Fibroblast of lung (primary cell): ENCODE measurements at regions not wholly inside any gene's neighbourhood (a gene's known extent, or its start where the extent isn't known, plus 50 kb on each side); places are given as distances from the start of the nearest gene placed in this dataset.

ENCODE experiments used
- DNase-seq, 2 donors: peaks; one replicate each; pipeline versions ENCODE4 v3.0.0 to v3.0.0-alpha.2; 2010; ENCODE audit warnings: low read depth in 2 of 2
- H2AFZ ChIP-seq: 2 replicates; pipeline ENCODE4 v1.5.1; 2012; ENCODE audit warnings: low read length, control low read depth, inconsistent platforms
- H3K27ac ChIP-seq: 2 replicates; pipeline ENCODE4 v1.5.1; 2011; ENCODE audit warnings: low read length, control low read depth; ENCODE audit not compliant: insufficient read depth
- H3K27me3 ChIP-seq: 2 replicates; pipeline ENCODE4 v1.5.1; 2011; ENCODE audit warnings: mild to moderate bottlenecking, low read length; ENCODE audit not compliant: control insufficient read depth, insufficient read depth
- H3K36me3 ChIP-seq: 2 replicates; pipeline ENCODE4 v1.5.1; 2011; ENCODE audit warnings: low read length; ENCODE audit not compliant: control insufficient read depth, insufficient read depth
- H3K4me1 ChIP-seq: 2 replicates; pipeline ENCODE4 v1.5.1; 2011; ENCODE audit warnings: low read length; ENCODE audit not compliant: control insufficient read depth, insufficient read depth; ENCODE audit errors: extremely low read depth
- H3K4me2 ChIP-seq: 2 replicates; pipeline ENCODE4 v1.5.1; 2011; ENCODE audit warnings: low read length, control low read depth; ENCODE audit not compliant: insufficient read depth; ENCODE audit errors: extremely low read depth
- H3K4me3 ChIP-seq, 4 experiments: fragments of 200-600 bp in 1 of 4; sonication (generic) in 1 of 4; replicated peaks in 1 of 4; 2 replicates each; pipeline ENCODE4 v1.5.1; 2011 to 2016; ENCODE audit warnings: low read length in 4 of 4, low read depth in 3 of 4, mild to moderate bottlenecking in 3 of 4, control low read depth in 2 of 4, inconsistent platforms in 1 of 4, mixed read lengths in 1 of 4; ENCODE audit not compliant: insufficient read depth in 1 of 4; ENCODE audit errors: control extremely low read depth in 1 of 4
- H3K79me2 ChIP-seq: 2 replicates; pipeline ENCODE4 v1.5.1; 2012; ENCODE audit warnings: mild to moderate bottlenecking, low read length, inconsistent platforms; ENCODE audit not compliant: control insufficient read depth, insufficient read depth
- H3K9ac ChIP-seq: 2 replicates; pipeline ENCODE4 v1.5.1; 2011; ENCODE audit warnings: mild to moderate bottlenecking, low read length, control low read depth; ENCODE audit not compliant: insufficient read depth
- H3K9me3 ChIP-seq: 2 replicates; pipeline ENCODE4 v1.5.1; 2012; ENCODE audit warnings: low read depth, low read length; ENCODE audit not compliant: control insufficient read depth, insufficient read depth
- H4K20me1 ChIP-seq: 2 replicates; pipeline ENCODE4 v1.5.1; 2011; ENCODE audit warnings: low read length; ENCODE audit not compliant: control insufficient read depth, insufficient read depth; ENCODE audit errors: extremely low read depth
- EZH2 ChIP-seq: IDR thresholded peaks from 2 replicates; pipeline ENCODE4 v1.5.1; 2012; ENCODE audit warnings: low read length, control low read depth, mild to moderate bottlenecking; ENCODE audit errors: missing control alignments
- TF ChIP-seq, protein P1 (sequence below), 2 donors: IDR thresholded peaks in 1 of 2; conservative IDR thresholded peaks in 1 of 2; 1 replicate in 1 of 2; 2 replicates in 1 of 2; pipeline ENCODE4 v1.5.1; 2011 to 2012; ENCODE audit warnings: low read length in 2 of 2, control low read depth in 1 of 2, inconsistent platforms in 1 of 2, low read depth in 1 of 2, mild to moderate bottlenecking in 1 of 2

DNA sequence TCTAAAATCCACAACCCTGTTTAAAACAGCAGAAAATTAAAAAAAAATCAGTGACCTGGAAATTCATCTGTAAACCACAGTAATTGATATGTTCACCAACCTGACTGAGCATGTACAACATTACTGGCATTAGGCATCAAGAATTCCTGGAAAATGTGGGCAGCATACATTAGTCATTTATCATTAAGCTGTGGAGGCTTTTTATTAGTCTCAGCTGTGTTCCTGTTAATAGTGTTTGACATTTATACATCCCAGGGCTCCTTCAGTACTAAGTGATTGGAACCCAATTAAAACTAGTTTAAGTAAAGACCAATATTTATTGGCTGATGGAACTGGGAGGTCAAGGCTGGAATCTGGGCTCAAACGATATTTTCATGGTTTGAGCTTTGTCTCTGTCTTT lies 227.3 kb upstream of the GIMD1 start:
- Histone ChIP-seq H3K4me1 (no peaks in the 10 kb centered on the region), H3K79me2 (no peaks in the 10 kb centered on the region), H3K4me3 (no peak overlapping the region), H2AFZ (no peak overlapping the region), H4K20me1 (no peaks in the 10 kb centered on the region), H3K9me3 (no peaks in the 10 kb centered on the region), H3K4me2 (no peak overlapping the region), H3K27me3 (no peaks in the 10 kb centered on the region), H3K9ac (no peak overlapping the region), H3K27ac (no peak overlapping the region), H3K36me3 (no peaks in the 10 kb centered on the region)
- no peak for TF ChIP-seq EZH2
- TF ChIP-seq, protein P1, sequence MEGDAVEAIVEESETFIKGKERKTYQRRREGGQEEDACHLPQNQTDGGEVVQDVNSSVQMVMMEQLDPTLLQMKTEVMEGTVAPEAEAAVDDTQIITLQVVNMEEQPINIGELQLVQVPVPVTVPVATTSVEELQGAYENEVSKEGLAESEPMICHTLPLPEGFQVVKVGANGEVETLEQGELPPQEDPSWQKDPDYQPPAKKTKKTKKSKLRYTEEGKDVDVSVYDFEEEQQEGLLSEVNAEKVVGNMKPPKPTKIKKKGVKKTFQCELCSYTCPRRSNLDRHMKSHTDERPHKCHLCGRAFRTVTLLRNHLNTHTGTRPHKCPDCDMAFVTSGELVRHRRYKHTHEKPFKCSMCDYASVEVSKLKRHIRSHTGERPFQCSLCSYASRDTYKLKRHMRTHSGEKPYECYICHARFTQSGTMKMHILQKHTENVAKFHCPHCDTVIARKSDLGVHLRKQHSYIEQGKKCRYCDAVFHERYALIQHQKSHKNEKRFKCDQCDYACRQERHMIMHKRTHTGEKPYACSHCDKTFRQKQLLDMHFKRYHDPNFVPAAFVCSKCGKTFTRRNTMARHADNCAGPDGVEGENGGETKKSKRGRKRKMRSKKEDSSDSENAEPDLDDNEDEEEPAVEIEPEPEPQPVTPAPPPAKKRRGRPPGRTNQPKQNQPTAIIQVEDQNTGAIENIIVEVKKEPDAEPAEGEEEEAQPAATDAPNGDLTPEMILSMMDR (conservative IDR thresholded peaks at IDR 0.05 in 1 of 2, IDR thresholded peaks at IDR 0.05 in 1 of 2; ENCODE audit: low read depth in 1 of 2, low read length in 2 of 2): no peak
- peak in 1 of 2 donors; percentile 20 for DNase-seq

DNA sequence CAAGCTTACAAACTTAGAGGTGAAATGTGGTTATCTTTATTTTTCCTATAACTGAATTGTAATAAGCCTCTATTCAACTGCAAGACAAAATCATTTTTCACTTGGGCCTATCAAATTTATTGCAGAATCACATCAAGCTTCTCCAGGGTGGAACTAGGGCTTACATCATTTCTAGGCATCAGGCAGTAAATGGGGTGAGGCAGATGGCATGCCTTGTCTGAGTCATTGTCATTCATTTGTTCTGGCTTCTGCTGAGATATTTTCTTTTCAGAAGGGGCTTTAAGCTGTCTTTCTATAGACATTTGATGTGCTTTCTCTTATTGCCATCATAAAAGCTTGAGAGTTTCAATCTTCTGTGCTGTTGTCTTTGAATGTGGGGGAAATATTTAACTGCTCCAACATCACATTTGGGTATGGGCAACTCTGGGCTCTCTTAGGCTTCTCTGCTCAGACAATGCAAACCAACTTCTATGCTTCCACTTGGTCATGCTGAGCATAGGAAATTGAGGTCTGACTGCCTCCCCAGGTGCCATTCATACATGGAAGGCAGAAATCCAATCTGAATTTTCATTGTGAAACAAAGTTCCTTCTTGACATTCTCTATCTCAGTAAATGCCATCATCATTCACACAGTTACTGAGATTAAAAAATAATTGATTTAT lies 225.8 kb upstream of the GIMD1 start:
- H3K4me1 ChIP-seq: no peaks in the 10 kb centered on the region
- H4K20me1 ChIP-seq: no peaks in the 10 kb centered on the region
- no peaks in the 10 kb centered on the region for H3K79me2 ChIP-seq
- H3K4me3 ChIP-seq: no peak overlapping the region
- H3K4me2 ChIP-seq: no peak overlapping the region
- no peak overlapping the region for H2AFZ ChIP-seq
- DNase-seq: no peak
- no peaks in the 10 kb centered on the region for H3K9me3 ChIP-seq
- TF ChIP-seq, protein P1 (conservative IDR thresholded peaks at IDR 0.05 in 1 of 2, IDR thresholded peaks at IDR 0.05 in 1 of 2; ENCODE audit: low read depth in 1 of 2, low read length in 2 of 2): no peak
- TF ChIP-seq EZH2: no peak
- no peaks in the 10 kb centered on the region for H3K36me3 ChIP-seq
- H3K27me3 ChIP-seq: no peaks in the 10 kb centered on the region
- no peak overlapping the region for H3K9ac ChIP-seq
- no peak overlapping the region for H3K27ac ChIP-seq

DNA sequence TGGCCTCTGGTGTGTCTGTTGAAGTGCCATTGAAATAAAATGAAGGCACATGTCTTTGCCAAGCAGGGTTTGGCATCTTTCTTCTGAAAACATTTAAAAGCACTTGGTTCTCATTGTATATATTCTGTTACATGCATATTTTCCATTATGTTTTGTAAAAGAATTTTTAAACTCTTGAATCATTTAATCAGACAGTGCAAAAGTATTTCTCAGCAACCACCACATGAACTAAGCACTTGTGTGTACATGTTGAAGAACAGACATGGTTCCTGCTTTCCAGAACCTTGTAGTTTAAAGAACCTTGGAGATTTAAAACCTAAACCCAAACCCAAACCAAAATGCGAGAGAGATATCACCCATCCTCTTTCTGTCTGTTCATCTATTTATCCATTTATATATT lies 220.3 kb upstream of the GIMD1 start:
- H3K27me3 ChIP-seq: no peaks in the 10 kb centered on the region
- no peaks in the 10 kb centered on the region for H3K36me3 ChIP-seq
- H3K79me2 ChIP-seq: no peaks in the 10 kb centered on the region
- H2AFZ ChIP-seq: no peak overlapping the region
- H3K4me1 ChIP-seq: peaks cover 3% of the 10 kb centered on the region
- no peaks in the 10 kb centered on the region for H4K20me1 ChIP-seq
- H3K9ac ChIP-seq: no peak overlapping the region
- no peak overlapping the region for H3K4me3 ChIP-seq
- H3K27ac ChIP-seq: no peak overlapping the region
- TF ChIP-seq EZH2: no peak
- TF ChIP-seq, protein P1 (conservative IDR thresholded peaks at IDR 0.05 in 1 of 2, IDR thresholded peaks at IDR 0.05 in 1 of 2; ENCODE audit: low read depth in 1 of 2, low read length in 2 of 2): no peak
- H3K4me2 ChIP-seq: no peak overlapping the region
- no peaks in the 10 kb centered on the region for H3K9me3 ChIP-seq
- DNase-seq: peak in 1 of 2 donors; percentile 9
